GM21737 (cell line): ENCODE measurements at regions not wholly inside any gene's neighbourhood (a gene's known extent, or its start where the extent isn't known, plus 50 kb on each side); places are given as distances from the start of the nearest gene placed in this dataset.

ENCODE experiments used
- ATAC-seq: cut with Tn5 transposase; IDR thresholded peaks from one replicate; pipeline ENCODE4 v1.9.1; 2021; ENCODE audit warnings: mild to moderate bottlenecking, moderate library complexity; ENCODE audit not compliant: unreplicated experiment

- ATAC-seq = no peak
Measured at GRCh38 chr2:13005761-13006335, 289.1 kb downstream of the TRIB2 start.

DNA sequence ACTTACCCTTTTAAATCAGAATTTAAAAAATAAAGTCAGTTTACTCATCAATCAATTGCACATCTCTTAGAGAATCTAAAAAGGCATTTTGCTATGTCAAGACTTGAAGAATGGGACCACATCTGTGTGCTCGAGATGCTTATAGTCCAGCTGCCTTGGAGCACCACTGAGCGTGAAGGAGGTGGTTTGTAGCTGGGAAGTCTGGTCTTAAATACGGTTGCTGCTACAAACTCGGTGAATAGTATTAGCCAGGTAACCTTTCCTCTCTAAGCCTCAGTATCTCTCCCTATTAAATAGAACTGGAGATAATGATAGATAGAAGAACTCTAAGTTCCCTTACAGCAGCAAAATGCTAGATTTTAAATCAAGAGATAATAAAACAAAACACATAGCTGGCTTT lies 289.7 kb downstream of the TRIB2 start:
- ATAC-seq = no peak

- ATAC-seq = peak; percentile 83
Measured at GRCh38 chr2:13006829-13007717, 290.3 kb downstream of the TRIB2 start.

DNA sequence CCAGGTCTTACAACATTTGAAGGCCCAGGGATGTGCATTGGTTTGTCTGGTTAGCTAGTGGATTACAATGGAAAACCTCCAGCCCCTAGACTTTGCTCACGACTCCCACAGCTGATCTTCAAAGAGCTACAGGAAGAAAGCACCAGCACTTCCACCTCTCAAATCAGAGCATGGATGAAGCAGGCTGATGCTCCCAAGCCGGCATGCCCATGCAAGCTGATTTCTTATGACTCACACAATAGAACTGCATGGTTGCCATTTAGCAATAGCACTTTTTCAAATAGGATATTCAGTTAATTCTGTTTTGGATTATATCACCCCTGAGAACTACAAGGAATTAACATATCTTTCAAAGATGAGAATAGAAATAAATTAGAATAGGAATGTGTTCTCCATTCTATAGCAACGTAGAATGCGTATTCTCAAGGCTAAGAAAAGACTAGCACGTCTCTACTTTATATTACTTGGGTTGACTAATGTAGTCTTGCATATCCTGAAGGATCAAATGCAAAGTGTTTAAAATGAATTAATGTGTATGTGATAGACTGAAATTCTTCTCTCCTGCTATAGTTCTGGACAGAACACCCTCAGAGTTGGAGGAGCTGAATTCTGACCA lies 292.4 kb downstream of the TRIB2 start:
- no peak for ATAC-seq

DNA sequence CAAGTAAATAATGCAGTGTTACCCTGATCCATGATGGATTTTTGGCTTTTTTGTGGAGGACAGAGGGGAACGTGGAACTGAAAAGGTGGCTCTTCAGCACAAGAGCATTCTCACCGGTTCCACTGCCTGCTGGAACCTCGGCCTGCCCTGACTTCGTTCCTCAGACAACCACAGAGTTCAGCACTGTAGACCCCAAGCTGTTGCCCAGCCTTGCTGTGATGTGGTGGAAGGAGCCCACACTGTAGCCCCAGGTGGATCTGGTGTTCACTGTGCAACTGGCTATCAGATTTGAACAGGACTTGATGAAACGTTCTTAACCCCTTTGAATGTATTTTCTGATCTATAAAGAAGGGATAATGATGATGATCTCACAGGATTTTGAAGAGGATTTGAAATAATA lies 293.5 kb downstream of the TRIB2 start:
- ATAC-seq = no peak

DNA sequence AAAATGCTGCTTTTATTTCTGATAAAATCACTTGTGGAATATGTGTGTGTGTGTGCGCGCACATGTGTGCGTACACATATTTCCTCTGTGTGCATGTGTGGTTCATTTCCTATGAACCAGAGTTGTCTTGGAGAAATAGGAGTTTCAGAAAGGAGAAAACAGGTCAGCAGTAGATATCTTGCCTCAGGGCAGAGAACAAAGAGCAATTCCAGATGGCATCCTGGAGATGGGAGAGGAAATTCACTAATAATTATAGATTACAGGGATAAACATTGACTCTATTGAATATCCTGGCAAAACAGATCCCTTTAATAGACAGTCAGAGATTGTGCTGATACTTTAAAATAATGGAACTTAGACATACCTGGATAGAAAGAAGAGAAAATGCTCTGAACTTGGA lies 298.0 kb downstream of the TRIB2 start:
- no peak for ATAC-seq

DNA sequence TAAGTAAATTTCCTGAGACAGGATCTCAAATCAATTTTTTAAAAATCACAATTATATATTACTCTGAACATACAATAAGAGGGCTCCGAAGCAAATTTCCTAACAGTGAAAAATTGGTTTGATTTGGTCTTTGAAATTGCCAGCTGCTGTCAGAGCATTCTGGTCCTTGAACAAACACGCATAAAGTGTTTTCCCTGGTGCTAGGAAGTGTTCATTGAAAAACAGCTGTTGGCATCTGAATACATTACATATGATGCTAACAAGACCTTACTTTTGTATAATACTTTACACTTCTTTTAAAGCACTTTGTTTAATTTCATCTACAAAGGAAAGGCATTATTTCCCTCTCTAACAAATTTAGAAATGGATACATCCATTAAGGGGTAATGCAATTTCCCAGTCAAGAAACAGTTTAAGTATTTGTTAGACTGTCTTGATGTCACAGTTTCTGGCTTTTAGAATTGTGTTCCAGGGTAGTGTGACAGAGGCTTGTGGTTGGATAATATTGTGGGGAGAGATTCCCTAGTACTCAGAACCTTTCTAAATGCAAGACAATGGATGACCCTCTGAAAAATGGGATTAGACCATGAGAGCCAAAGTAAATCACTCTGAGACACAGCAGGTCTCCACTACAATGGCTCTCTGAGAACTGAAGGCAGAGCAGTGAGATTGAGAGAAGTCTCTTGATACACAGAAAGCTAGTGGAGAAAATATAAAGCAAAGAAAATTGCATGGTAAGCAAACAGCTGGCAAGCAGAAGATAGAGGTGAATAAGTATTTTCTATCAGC lies 299.0 kb downstream of the TRIB2 start:
- ATAC-seq = no peak

DNA sequence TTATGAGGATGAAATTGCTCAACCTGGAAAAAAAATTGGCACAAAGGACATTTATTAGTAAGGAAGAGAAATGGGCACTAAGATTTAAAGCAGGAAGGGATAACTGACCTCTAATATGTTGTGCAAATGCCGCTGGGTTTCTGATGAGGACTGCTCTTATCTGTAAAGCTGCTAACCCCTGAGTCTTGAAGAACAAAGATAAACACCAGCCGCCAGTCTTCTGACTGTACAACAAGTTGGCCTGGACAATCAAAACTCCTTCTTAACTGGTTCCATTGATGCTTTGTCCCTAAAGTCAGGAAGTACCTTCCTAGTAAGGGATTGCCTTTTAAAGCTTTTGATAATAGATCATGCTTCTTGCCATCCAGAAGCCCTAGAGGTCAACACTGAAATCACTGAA lies 301.8 kb downstream of the TRIB2 start:
- no peak for ATAC-seq

- no peak for ATAC-seq
Measured at GRCh38 chr2:13019781-13020180, 303.0 kb downstream of the TRIB2 start.

GRCh38 chr2:13020469-13020868 lies 303.7 kb downstream of the TRIB2 start:
- ATAC-seq = no peak

- no peak for ATAC-seq
Measured at GRCh38 chr2:13021470-13021957, 304.8 kb downstream of the TRIB2 start.

GRCh38 chr2:13030606-13031005 lies 313.9 kb downstream of the TRIB2 start:
- no peak for ATAC-seq

- ATAC-seq = no peak
Measured at GRCh38 chr2:13034861-13035260, 318.1 kb downstream of the TRIB2 start.

DNA sequence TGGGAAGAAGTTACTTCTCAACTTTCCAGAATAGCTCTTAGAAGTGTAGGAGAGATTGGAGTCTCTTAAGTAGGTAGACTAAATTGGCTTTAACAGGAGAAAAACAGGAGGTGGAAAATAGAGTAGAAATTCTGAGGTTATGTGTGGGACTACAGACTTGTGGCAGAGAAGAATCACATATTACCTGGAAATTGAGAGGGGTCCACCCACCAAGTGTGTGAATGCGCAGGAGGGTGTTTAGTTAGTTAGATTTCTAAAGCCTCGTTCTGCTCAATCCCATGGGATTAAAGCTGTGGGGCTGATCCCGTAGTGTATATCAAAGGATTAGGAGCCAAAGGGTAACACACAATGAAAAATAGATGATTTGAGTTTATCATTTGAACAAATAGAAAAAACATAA lies 319.1 kb downstream of the TRIB2 start:
- no peak for ATAC-seq

DNA sequence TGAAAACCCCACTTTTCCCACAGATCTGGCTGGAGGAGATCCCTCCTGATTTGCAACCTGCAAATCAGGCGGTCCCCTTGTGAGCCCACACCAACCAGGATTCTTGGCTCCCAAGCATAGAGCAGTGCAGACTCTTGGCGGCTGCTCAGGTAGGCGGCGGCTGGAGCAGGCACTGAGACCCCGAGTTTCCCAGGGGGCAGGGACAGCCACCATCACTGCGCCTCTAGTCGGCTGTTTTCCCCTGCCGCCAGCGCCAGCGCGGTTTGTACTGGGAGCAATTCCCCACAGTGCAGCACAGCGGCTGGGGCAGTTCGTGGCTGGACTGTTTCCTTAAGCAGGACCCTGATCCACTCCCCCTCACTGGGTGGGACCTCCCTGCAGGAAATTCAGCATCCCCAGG lies 323.3 kb downstream of the TRIB2 start:
- no peak for ATAC-seq

DNA sequence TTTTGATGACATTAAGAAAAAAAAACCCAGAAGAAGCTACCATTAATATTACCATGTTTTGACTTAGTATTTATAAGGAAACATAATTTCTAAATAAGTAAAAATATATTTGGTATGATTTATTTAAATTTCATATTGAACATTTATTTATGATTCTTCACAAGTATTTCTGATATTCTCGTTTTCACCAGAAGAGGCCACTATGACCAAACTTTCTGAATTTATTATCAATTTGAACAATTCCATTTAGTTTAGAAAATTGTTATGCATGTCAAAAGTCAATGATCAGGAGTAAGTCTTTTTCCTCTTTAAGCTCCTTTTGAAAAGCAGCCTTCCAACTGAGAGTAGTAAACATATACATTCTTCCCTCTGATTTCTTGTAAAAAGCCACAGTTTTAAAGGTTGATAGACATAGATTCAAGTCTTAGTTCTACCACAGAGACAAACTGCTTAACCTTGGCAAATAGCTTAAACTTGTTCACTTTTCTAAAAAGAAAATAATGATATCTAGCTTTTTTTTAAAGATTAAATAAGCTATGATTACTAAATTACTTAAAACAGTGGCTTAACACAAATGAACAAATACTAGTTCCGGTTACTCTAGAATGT lies 329.9 kb downstream of the TRIB2 start:
- no peak for ATAC-seq

- ATAC-seq = no peak
Measured at GRCh38 chr2:13050764-13051163, 334.0 kb downstream of the TRIB2 start.

DNA sequence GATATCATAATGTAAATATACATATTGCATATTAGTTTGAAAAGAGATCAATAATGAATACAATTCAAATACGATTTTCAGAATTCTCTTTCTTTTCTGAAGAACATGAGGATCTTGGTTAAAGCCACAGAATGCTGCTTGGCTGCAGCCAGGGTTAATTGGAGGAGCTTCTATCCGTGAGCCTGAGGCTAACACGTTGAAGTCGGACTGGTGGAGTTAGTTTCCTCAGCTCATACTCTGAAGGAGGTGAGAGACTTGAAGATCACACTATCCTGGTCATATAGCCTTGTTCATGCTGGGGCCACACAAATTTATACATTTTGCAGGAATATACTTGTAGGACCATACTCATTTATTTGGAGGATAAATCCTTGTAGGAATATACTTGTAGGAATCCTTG lies 335.8 kb downstream of the TRIB2 start:
- ATAC-seq = no peak

DNA sequence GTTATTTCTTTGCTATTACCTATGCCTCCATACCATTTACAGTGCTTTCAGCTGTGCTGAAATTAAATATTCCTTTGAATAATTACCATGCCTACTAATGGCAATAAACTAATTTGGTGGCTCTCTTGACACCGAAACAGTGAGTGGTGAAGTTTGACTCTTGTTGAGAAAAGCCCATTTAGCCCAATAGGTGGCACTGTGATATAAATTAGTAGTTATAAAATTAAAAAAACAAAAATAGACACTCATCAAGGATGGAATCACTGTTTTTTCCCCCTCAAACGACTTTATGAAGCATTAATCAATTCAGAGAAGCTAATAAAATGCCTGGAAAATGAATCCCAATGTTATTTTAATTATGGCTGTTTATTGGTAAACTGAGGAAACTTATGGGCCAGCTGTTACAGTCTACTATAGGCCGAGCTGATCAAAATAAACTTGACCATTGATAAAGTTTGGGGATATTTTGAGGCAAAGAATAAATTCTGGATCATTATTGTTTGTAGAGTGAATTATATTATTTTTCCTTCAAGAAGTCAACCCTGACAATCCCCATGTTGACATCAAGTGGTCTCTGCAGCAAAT lies 339.6 kb downstream of the TRIB2 start:
- ATAC-seq = no peak

GRCh38 chr2:13057671-13058070 lies 340.9 kb downstream of the TRIB2 start:
- no peak for ATAC-seq
